Upper lobe of left lung (tissue), 6 donors: ENCODE measurements at regions not wholly inside any gene's neighbourhood (a gene's known extent, or its start where the extent isn't known, plus 50 kb on each side); places are given as distances from the start of the nearest gene placed in this dataset.
A peak's percentile ranks its signal among the peaks of the same experiment; 100 is the strongest.

ENCODE experiments used
- ATAC-seq, 2 donors: fragments of 200-7000 bp; cut with Tn5 transposase; one replicate each; pipeline ENCODE4 v1.9.1; 2022; ENCODE audit warnings: mild to moderate bottlenecking in 2 of 2, moderate library complexity in 2 of 2; ENCODE audit not compliant: low FRiP score in 2 of 2
- DNase-seq, 2 donors: peaks; one replicate each; pipeline ENCODE4 v3.0.0-alpha.2; 2019 to 2020
- H3K27ac ChIP-seq, 4 donors: fragments of 200-600 bp; sonication (generic); one replicate each; pipeline ENCODE4 v1.5.1; 2016 to 2019
- H3K27me3 ChIP-seq, 4 donors: fragments of 200-600 bp; sonication (generic); one replicate each; pipeline ENCODE4 v1.5.1; 2017 to 2019
- H3K36me3 ChIP-seq, 4 donors: fragments of 200-600 bp; sonication (generic); one replicate each; pipeline ENCODE4 v1.5.1; 2016 to 2019
- H3K4me1 ChIP-seq, 4 donors: fragments of 200-600 bp; sonication (generic); one replicate each; pipeline ENCODE4 v1.5.1; 2018 to 2019
- H3K4me3 ChIP-seq, 4 donors: fragments of 200-600 bp; sonication (generic); one replicate each; pipeline ENCODE4 v1.5.1; 2017 to 2019; ENCODE audit warnings: mild to moderate bottlenecking in 2 of 4, moderate library complexity in 1 of 4
- H3K9me3 ChIP-seq, 4 donors: fragments of 200-600 bp; sonication (generic); one replicate each; pipeline ENCODE4 v1.5.1; 2018 to 2019
- CTCF ChIP-seq, 6 experiments: fragments of 450-650 bp in 4 of 6; fragments of 200-600 bp in 2 of 6; sonication (generic) in 2 of 6; IDR thresholded peaks; one replicate each; pipeline ENCODE4 v1.5.1; 2016 to 2019; ENCODE audit warnings: antibody characterized with exemption in 6 of 6
- EP300 ChIP-seq, 4 donors: sonication (generic); formaldehyde crosslinking; IDR thresholded peaks; one replicate each; pipeline ENCODE4 v1.5.1; 2017; ENCODE audit warnings: antibody characterized with exemption in 4 of 4, control low read depth in 2 of 4
- POLR2A ChIP-seq, 4 donors: fragments of 450-650 bp; IDR thresholded peaks; one replicate each; pipeline ENCODE4 v1.5.1; 2016 to 2017; ENCODE audit warnings: antibody characterized with exemption in 4 of 4, mild to moderate bottlenecking in 2 of 4
- POLR2AphosphoS5 ChIP-seq, 2 donors: sonication (generic); formaldehyde crosslinking; IDR thresholded peaks; one replicate each; pipeline ENCODE4 v1.5.1; 2017; ENCODE audit warnings: antibody characterized with exemption in 2 of 2
- WGBS, 2 donors: methylation state at CpG; one replicate each; pipeline ENCODE4 v1.1.5; 2017 to 2018; 5-methylcytosine and 5-hydroxymethylcytosine counted together
- donor health status: DM: no; HTN: no; CAD: no; lungs with moderate emphysema.
- donor health status: DM: no; HTN: yes; CAD: no; lungs with severe emphysema.

GRCh38 chr2:200064879-200065278 lies 109.5 kb downstream of the MAIP1 start:
- WGBS, 2 donors, result 32 to 71% methylated on average over 1 of the region's 1 CpG

GRCh38 chr2:200065477-200065876 lies 110.1 kb downstream of the MAIP1 start:
- no peaks in the 10 kb centered on the region for H3K27me3 ChIP-seq
- no peak overlapping the region for H3K4me3 ChIP-seq
- ATAC-seq, result no peak
- H3K9me3 ChIP-seq, result no peaks in the 10 kb centered on the region
- no peaks in the 10 kb centered on the region for H3K36me3 ChIP-seq
- H3K4me1 ChIP-seq, result no peaks in the 10 kb centered on the region
- 51 to 55% methylated on average over 2 of the region's 2 CpGs for WGBS, 2 donors
- no peak for TF ChIP-seq EP300 (IDR thresholded peaks at IDR 0.05)
- no peak for TF ChIP-seq POLR2A (IDR thresholded peaks at IDR 0.05)
- no peak for TF ChIP-seq CTCF (IDR thresholded peaks at IDR 0.05)
- TF ChIP-seq POLR2AphosphoS5 (IDR thresholded peaks at IDR 0.05), result no peak
- DNase-seq, result no peak
- H3K27ac ChIP-seq, result no peak overlapping the region

More at GRCh38 chr2:200064879-200065278, 109.5 kb downstream of the MAIP1 start:
- Histone ChIP-seq H3K4me1 (no peaks in the 10 kb centered on the region), H3K36me3 (no peaks in the 10 kb centered on the region), H3K9me3 (no peaks in the 10 kb centered on the region), H3K4me3 (no peak overlapping the region), H3K27me3 (no peaks in the 10 kb centered on the region), H3K27ac (no peak overlapping the region)
- no peak for TF ChIP-seq CTCF (IDR thresholded peaks at IDR 0.05)
- no peak for TF ChIP-seq EP300 (IDR thresholded peaks at IDR 0.05)
- no peak for TF ChIP-seq POLR2A (IDR thresholded peaks at IDR 0.05)
- TF ChIP-seq POLR2AphosphoS5 (IDR thresholded peaks at IDR 0.05), result no peak
- ATAC-seq, result no peak
- DNase-seq, result no peak

GRCh38 chr2:200066417-200066816 lies 111.0 kb downstream of the MAIP1 start:
- H3K27me3 ChIP-seq, result no peaks in the 10 kb centered on the region
- no peak for ATAC-seq
- 80 to 84% methylated on average over 2 of the region's 2 CpGs for WGBS, 2 donors
- H3K9me3 ChIP-seq, result no peaks in the 10 kb centered on the region
- TF ChIP-seq CTCF (IDR thresholded peaks at IDR 0.05) (no peak), POLR2A (IDR thresholded peaks at IDR 0.05) (no peak), EP300 (IDR thresholded peaks at IDR 0.05) (no peak), POLR2AphosphoS5 (IDR thresholded peaks at IDR 0.05) (no peak)
- H3K4me1 ChIP-seq, result no peaks in the 10 kb centered on the region
- no peak overlapping the region for H3K27ac ChIP-seq
- no peaks in the 10 kb centered on the region for H3K36me3 ChIP-seq
- no peak for DNase-seq
- no peak overlapping the region for H3K4me3 ChIP-seq

GRCh38 chr2:200068642-200069041 lies 113.3 kb downstream of the MAIP1 start:
- Histone ChIP-seq H3K36me3 (no peaks in the 10 kb centered on the region), H3K9me3 (no peaks in the 10 kb centered on the region), H3K27ac (no peak overlapping the region), H3K4me1 (no peaks in the 10 kb centered on the region), H3K27me3 (no peaks in the 10 kb centered on the region), H3K4me3 (no peak overlapping the region)
- no peak for ATAC-seq
- DNase-seq, result no peak
- TF ChIP-seq CTCF (IDR thresholded peaks at IDR 0.05), result no peak
- no peak for TF ChIP-seq POLR2A (IDR thresholded peaks at IDR 0.05)
- no peak for TF ChIP-seq POLR2AphosphoS5 (IDR thresholded peaks at IDR 0.05)
- TF ChIP-seq EP300 (IDR thresholded peaks at IDR 0.05), result no peak

- Histone ChIP-seq H3K9me3 (no peaks in the 10 kb centered on the region), H3K36me3 (no peaks in the 10 kb centered on the region), H3K27me3 (no peaks in the 10 kb centered on the region), H3K4me1 (peaks cover 0 to 7% (median 3%) of the 10 kb centered on the region in 4 donors), H3K27ac (peak overlapping the region in 1 of 4 donors; percentile 52), H3K4me3 (no peak overlapping the region)
- ATAC-seq, result peak in 1 of 2 donors; percentile 80
- TF ChIP-seq POLR2AphosphoS5 (IDR thresholded peaks at IDR 0.05) (no peak), CTCF (IDR thresholded peaks at IDR 0.05) (no peak), POLR2A (IDR thresholded peaks at IDR 0.05) (no peak), EP300 (IDR thresholded peaks at IDR 0.05) (peak in 1 of 4 donors; percentile 19)
- no peak for DNase-seq
- 40 to 44% methylated on average over 5 of the region's 5 CpGs for WGBS, 2 donors
These were observed 121.8 kb downstream of the MAIP1 start for GRCh38 chr2:200077210-200077650.
